ENCODE measurements at regions not wholly inside any gene's neighbourhood (a gene's known extent, or its start where the extent isn't known, plus 50 kb on each side); places are given as distances from the start of the nearest gene placed in this dataset.

- H3K27ac ChIP-seq: no peak overlapping the region
- TF ChIP-seq CTCF (IDR thresholded peaks at IDR 0.05 in 4 of 5, conservative IDR thresholded peaks at IDR 0.05 in 1 of 5) (no peak), POLR2A (IDR thresholded peaks at IDR 0.05) (no peak)
- no peaks in the 10 kb centered on the region for H3K9me3 ChIP-seq
- H3K4me1 ChIP-seq: no peaks in the 10 kb centered on the region
- H3K4me3 ChIP-seq: no peak overlapping the region
- ATAC-seq (no peak), DNase-seq (no peak)
- H3K36me3 ChIP-seq: no peaks in the 10 kb centered on the region
- in situ Hi-C loops (cut with MboI; ENCODE audit: low sequenced_read_pairs in 4 of 4) (no loop called here), intact Hi-C loops (cut with DNase I; ENCODE audit: low total_unique reads) (no loop called here)
- no peaks in the 10 kb centered on the region for H3K27me3 ChIP-seq
These were observed 237.4 kb downstream of the NR2F1-AS1 start for GRCh38 chr5:93343570-93343969.

- intact Hi-C loops (cut with DNase I; ENCODE audit: low total_unique reads): no loop called here
- no peaks in the 10 kb centered on the region for H3K9me3 ChIP-seq
- no peaks in the 10 kb centered on the region for H3K27me3 ChIP-seq
- DNase-seq: no peak
- H3K36me3 ChIP-seq: no peaks in the 10 kb centered on the region
- TF ChIP-seq POLR2A (IDR thresholded peaks at IDR 0.05) (no peak), CTCF (IDR thresholded peaks at IDR 0.05 in 4 of 5, conservative IDR thresholded peaks at IDR 0.05 in 1 of 5) (no peak)
- no peak for ATAC-seq
- H3K27ac ChIP-seq: no peak overlapping the region
- H3K4me3 ChIP-seq: no peak overlapping the region
- in situ Hi-C loops (cut with MboI; ENCODE audit: low sequenced_read_pairs in 4 of 4): no loop called here
- H3K4me1 ChIP-seq: no peaks in the 10 kb centered on the region
These were observed 238.4 kb downstream of the NR2F1-AS1 start for GRCh38 chr5:93342563-93343061.

- H3K4me3 ChIP-seq: no peak overlapping the region
- DNase-seq: no peak
- no peak for ATAC-seq
- no peaks in the 10 kb centered on the region for H3K9me3 ChIP-seq
- H3K27ac ChIP-seq: no peak overlapping the region
- H3K4me1 ChIP-seq: no peaks in the 10 kb centered on the region
- in situ Hi-C loops (cut with MboI; ENCODE audit: low sequenced_read_pairs in 4 of 4) (no loop called here), intact Hi-C loops (cut with DNase I; ENCODE audit: low total_unique reads) (no loop called here)
- TF ChIP-seq CTCF (IDR thresholded peaks at IDR 0.05 in 4 of 5, conservative IDR thresholded peaks at IDR 0.05 in 1 of 5) (no peak), POLR2A (IDR thresholded peaks at IDR 0.05) (no peak)
- no peaks in the 10 kb centered on the region for H3K36me3 ChIP-seq
- no peaks in the 10 kb centered on the region for H3K27me3 ChIP-seq
These were observed 240.1 kb downstream of the NR2F1-AS1 start for GRCh38 chr5:93340881-93341280.

- in situ Hi-C loops (cut with MboI; ENCODE audit: low sequenced_read_pairs in 4 of 4): no loop called here
- H3K9me3 ChIP-seq: no peaks in the 10 kb centered on the region
- TF ChIP-seq CTCF (IDR thresholded peaks at IDR 0.05 in 4 of 5, conservative IDR thresholded peaks at IDR 0.05 in 1 of 5): no peak
- no peak for TF ChIP-seq POLR2A (IDR thresholded peaks at IDR 0.05)
These were observed 243.9 kb downstream of the NR2F1-AS1 start for GRCh38 chr5:93337138-93337537.

More at GRCh38 chr5:93337138-93337537, 243.9 kb downstream of the NR2F1-AS1 start:
- no peak overlapping the region for H3K4me3 ChIP-seq
- no peaks in the 10 kb centered on the region for H3K36me3 ChIP-seq
- H3K27ac ChIP-seq: no peak overlapping the region
- DNase-seq (no peak), ATAC-seq (no peak)
- H3K4me1 ChIP-seq: peaks cover 0 to 11% of the 10 kb centered on the region in 2 donors
- no peaks in the 10 kb centered on the region for H3K27me3 ChIP-seq
- intact Hi-C loops (cut with DNase I; ENCODE audit: low total_unique reads): no loop called here
